OCI-LY7 (cell line): ENCODE measurements at regions not wholly inside any gene's neighbourhood (a gene's known extent, or its start where the extent isn't known, plus 50 kb on each side); places are given as distances from the start of the nearest gene placed in this dataset.

Source experiments
- BruUV-seq: library from RNA; stranded (reverse); fragments of 400-500 nt; replicated peaks from 2 replicates; lab custom pipeline; 2021; lab: Mats Ljungman, UMichigan
- CTCF ChIA-PET: fragments of 300-600 bp; sonication (Branson Sonifier 250); formaldehyde crosslinking; loops from one replicate; lab custom pipeline; 2022; ENCODE audit warnings: antibody characterized with exemption; ENCODE audit not compliant: unreplicated experiment; lab: Charles Lee
- POLR2A ChIA-PET: fragments of 300-600 bp; sonication (Branson Sonifier 250); formaldehyde crosslinking; loops from one replicate; lab custom pipeline; 2022; ENCODE audit warnings: antibody characterized with exemption; lab: Charles Lee
- DNase-seq: peaks from one replicate; pipeline ENCODE4 v3.0.0-alpha.2; 2015; ENCODE audit warnings: low spot score
- H2AFZ ChIP-seq: fragments of 200-600 bp; sonication (generic), shearing (Covaris generic); 2 replicates; pipeline ENCODE4 v1.6.1; 2014; ENCODE audit warnings: mild to moderate bottlenecking, antibody characterized with exemption, low read length, moderate library complexity
- H3K27ac ChIP-seq: fragments of 200-600 bp; sonication (generic); 2 replicates; pipeline ENCODE4 v1.5.1; 2014; ENCODE audit warnings: mixed run types, low read depth, mild to moderate bottlenecking, moderate library complexity, low read length, inconsistent platforms; ENCODE audit not compliant: poor library complexity, severe bottlenecking
- H3K36me3 ChIP-seq: fragments of 200-600 bp; sonication (generic); 2 replicates; pipeline ENCODE4 v1.6.1; 2014; ENCODE audit warnings: mild to moderate bottlenecking, antibody characterized with exemption, low read length, moderate library complexity, mixed read lengths; ENCODE audit not compliant: insufficient read depth
- H3K4me1 ChIP-seq: fragments of 200-600 bp; sonication (generic); 2 replicates; pipeline ENCODE4 v1.5.1; 2014; ENCODE audit warnings: mild to moderate bottlenecking, low read length; ENCODE audit not compliant: insufficient read depth, poor library complexity, severe bottlenecking
- H3K4me2 ChIP-seq: fragments of 200-600 bp; sonication (generic); 2 replicates; pipeline ENCODE4 v1.6.1; 2014; ENCODE audit warnings: mild to moderate bottlenecking, low read length
- H3K4me3 ChIP-seq: fragments of 200-600 bp; sonication (generic); 2 replicates; pipeline ENCODE4 v1.5.1; 2014; ENCODE audit warnings: mild to moderate bottlenecking, low read depth, low read length; ENCODE audit not compliant: poor library complexity, severe bottlenecking
- H3K79me2 ChIP-seq: fragments of 200-600 bp; sonication (generic); 2 replicates; pipeline ENCODE4 v1.6.1; 2016; ENCODE audit warnings: low read depth, mild to moderate bottlenecking, low read length, moderate library complexity, mixed read lengths; ENCODE audit not compliant: insufficient read depth
- H3K9me2 ChIP-seq: fragments of 200-600 bp; sonication (generic); 2 replicates; pipeline ENCODE4 v1.6.1; 2016; ENCODE audit warnings: mild to moderate bottlenecking, low read length, mixed read lengths; ENCODE audit not compliant: insufficient read depth
- H3K9me3 ChIP-seq: fragments of 200-600 bp; sonication (generic); 2 replicates; pipeline ENCODE4 v1.6.1; 2014; ENCODE audit warnings: mild to moderate bottlenecking, mixed run types, low read length, mixed read lengths
- H4K20me1 ChIP-seq: fragments of 200-600 bp; sonication (generic); 2 replicates; pipeline ENCODE4 v1.6.1; 2014; ENCODE audit warnings: mild to moderate bottlenecking, antibody characterized with exemption, low read length, moderate library complexity, mixed read lengths; ENCODE audit not compliant: insufficient read depth
- CTCF ChIP-seq: fragments of 200-600 bp; sonication (generic); conservative IDR thresholded peaks from 2 replicates; pipeline ENCODE4 v1.5.1; 2014; ENCODE audit warnings: mild to moderate bottlenecking, antibody characterized with exemption, low read length, moderate library complexity, mixed read lengths
- EZH2phosphoT487 ChIP-seq: fragments of 200-600 bp; sonication (generic); IDR thresholded peaks from 2 replicates; pipeline ENCODE4 v1.6.1; 2018; ENCODE audit warnings: low read depth, borderline replicate concordance, mild to moderate bottlenecking, mixed run types, antibody characterized with exemption, low read length, moderate library complexity, mixed read lengths
- intact Hi-C: fragments of 100-400 bp; cut with micrococcal nuclease; formaldehyde crosslinking; loops from one replicate; pipeline ENCODE4 v1.10.0; 2022; ENCODE audit not compliant: unreplicated experiment

GRCh38 chr1:96969656-96970163 lies 248.1 kb downstream of the PTBP2 start:
- BruUV-seq: no TSS peak
- CTCF ChIA-PET: no interaction called here
- DNase-seq: no peak

GRCh38 chr1:96971439-96971838 lies 249.9 kb downstream of the PTBP2 start:
- intact Hi-C loops: no loop called here
- Histone ChIP-seq H3K9me2 (no peaks in the 10 kb centered on the region), H3K79me2 (no peaks in the 10 kb centered on the region), H3K4me3 (no peak overlapping the region), H2AFZ (no peak overlapping the region), H4K20me1 (no peaks in the 10 kb centered on the region), H3K27ac (no peak overlapping the region), H3K4me2 (no peak overlapping the region), H3K36me3 (no peaks in the 10 kb centered on the region), H3K9me3 (no peaks in the 10 kb centered on the region), H3K4me1 (no peaks in the 10 kb centered on the region)
- no peak for DNase-seq
- TF ChIP-seq CTCF (no peak), EZH2phosphoT487 (no peak)
- POLR2A ChIA-PET: interaction anchor here (0.8 kb wide), 1 partner anchor 58 kb away, joined by 4 read pairs; no protein-coding TSS in a partner anchor
- CTCF ChIA-PET: no interaction called here
- no TSS peak for BruUV-seq

More at GRCh38 chr1:96969656-96970163, 248.1 kb downstream of the PTBP2 start:
- H3K9me3 ChIP-seq: no peaks in the 10 kb centered on the region
- intact Hi-C loops: loop anchor here (10.0 kb wide), 1 partner anchor 845 kb away; no protein-coding TSS in a partner anchor
- H3K27ac ChIP-seq: no peak overlapping the region
- no peaks in the 10 kb centered on the region for H3K9me2 ChIP-seq
- H3K79me2 ChIP-seq: no peaks in the 10 kb centered on the region
- no peak overlapping the region for H3K4me2 ChIP-seq
- no peak overlapping the region for H3K4me3 ChIP-seq
- H3K4me1 ChIP-seq: no peaks in the 10 kb centered on the region
- H2AFZ ChIP-seq: no peak overlapping the region
- POLR2A ChIA-PET: interaction anchor here (0.7 kb wide), 1 partner anchor 55 kb away, joined by 3 read pairs; no protein-coding TSS in a partner anchor
- H4K20me1 ChIP-seq: no peaks in the 10 kb centered on the region
- TF ChIP-seq CTCF (no peak), EZH2phosphoT487 (no peak)
- no peaks in the 10 kb centered on the region for H3K36me3 ChIP-seq

- no peak overlapping the region for H3K4me3 ChIP-seq
- H3K27ac ChIP-seq: no peak overlapping the region
- POLR2A ChIA-PET: interaction anchor here (0.8 to 1.2 kb wide), 2 partner anchors 8 to 59 kb away, joined by 3 to 4 read pairs; no protein-coding TSS in a partner anchor
- intact Hi-C loops: no loop called here
- no peak overlapping the region for H2AFZ ChIP-seq
- no peak for DNase-seq
- no peaks in the 10 kb centered on the region for H3K9me2 ChIP-seq
- H3K36me3 ChIP-seq: no peaks in the 10 kb centered on the region
- CTCF ChIA-PET: no interaction called here
- no peaks in the 10 kb centered on the region for H3K9me3 ChIP-seq
- TF ChIP-seq EZH2phosphoT487: no peak
- no peak for TF ChIP-seq CTCF
- H3K79me2 ChIP-seq: no peaks in the 10 kb centered on the region
- H3K4me1 ChIP-seq: no peaks in the 10 kb centered on the region
- H3K4me2 ChIP-seq: no peak overlapping the region
- BruUV-seq: no TSS peak
- no peaks in the 10 kb centered on the region for H4K20me1 ChIP-seq
Measured at GRCh38 chr1:96971849-96972602, 250.4 kb downstream of the PTBP2 start.
